HG03558 (cell line): ENCODE measurements at regions not wholly inside any gene's neighbourhood (a gene's known extent, or its start where the extent isn't known, plus 50 kb on each side); places are given as distances from the start of the nearest gene placed in this dataset.
"Not testable (repeated sequence)": the region's sequence is repeated elsewhere in the genome, so short reads cannot be mapped to it uniquely, and the experiment has no call there.

Source experiments
- ATAC-seq: cut with Tn5 transposase; IDR thresholded peaks from one replicate; pipeline ENCODE4 v1.9.1; 2021; ENCODE audit warnings: moderate number of reproducible peaks; ENCODE audit not compliant: unreplicated experiment; ENCODE audit errors: extremely low read depth

GRCh38 chr12:91261820-91262676, 79.4 kb upstream of the DCN start:
- ATAC-seq, result no peak

DNA sequence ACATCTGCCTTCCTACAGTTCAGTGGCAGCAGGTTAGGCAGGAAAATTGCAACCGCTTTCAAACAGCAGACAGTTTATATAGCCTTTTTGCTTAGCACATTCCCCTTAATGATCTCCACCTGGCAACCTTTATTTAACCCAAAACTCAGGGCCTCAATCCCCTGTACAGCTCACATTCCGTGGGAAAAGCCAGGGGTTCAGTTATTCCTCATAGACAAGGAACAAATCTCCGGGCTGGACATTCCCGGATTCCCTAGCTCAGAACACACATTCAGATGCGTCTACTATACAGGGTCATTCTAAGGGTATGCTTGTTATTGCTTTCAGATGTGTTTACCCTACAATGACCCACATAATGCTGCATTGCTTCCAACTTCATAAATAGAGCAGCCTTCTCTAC, 73.8 kb upstream of the DCN start:
- no peak for ATAC-seq

GRCh38 chr12:91252341-91252740, 69.7 kb upstream of the DCN start:
- ATAC-seq, result no peak

GRCh38 chr12:91250273-91250665, 67.7 kb upstream of the DCN start:
- ATAC-seq, result no peak

DNA sequence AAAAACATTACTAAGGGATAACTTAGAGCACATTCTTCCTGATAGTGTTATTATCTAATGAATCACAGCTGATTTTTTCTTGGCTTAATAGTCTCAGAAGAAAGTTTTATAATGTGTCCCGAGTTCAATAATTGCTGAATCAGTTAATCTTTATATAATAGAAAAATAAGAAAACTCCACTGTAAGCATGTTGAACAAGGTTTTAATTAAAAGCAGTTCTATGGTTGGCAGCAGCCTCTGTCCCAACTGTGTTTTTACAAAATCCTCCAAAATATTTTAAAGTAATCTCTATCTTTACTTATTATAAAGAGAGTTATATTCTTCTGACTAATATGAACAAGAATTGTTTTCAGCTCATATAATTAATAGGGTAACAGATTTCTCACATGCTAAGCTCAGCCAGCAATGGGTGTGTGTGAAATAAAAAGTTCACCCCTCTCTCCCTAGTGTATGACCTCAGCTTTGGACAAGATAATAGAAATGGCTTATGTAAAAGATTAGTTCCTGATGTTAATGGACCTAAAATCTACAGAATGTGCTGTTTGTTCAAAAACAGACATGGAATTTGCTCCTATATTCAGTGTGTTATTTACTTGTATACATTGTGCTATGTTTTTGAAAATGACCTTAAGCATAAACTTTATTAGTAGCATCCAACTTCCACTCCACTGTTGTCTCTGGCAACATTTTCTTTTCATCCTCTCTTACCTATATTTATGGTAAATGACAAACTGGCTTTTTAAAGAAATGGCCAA, 67.1 kb upstream of the DCN start:
- ATAC-seq, result no peak

DNA sequence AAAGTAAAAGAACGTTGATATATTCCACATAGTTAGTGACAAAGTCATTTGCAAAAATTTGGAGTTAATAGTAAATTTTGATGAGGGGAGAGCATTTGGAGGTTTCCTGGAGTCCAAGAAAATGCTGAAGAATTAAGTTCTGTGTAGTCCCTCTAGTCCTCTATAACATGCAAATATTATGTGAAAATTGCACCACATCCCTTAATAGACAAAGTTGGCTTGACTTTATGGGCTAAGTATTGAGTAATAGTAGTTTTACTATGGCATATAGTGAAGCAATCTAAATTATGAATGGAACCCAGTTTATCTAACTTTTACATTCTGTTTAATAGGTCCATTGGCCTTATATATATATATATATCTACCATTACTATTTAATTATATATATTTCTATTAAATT, 66.4 kb upstream of the DCN start:
- no peak for ATAC-seq

- not testable (repeated sequence) for ATAC-seq
These were observed 60.6 kb upstream of the DCN start for GRCh38 chr12:91243177-91243576.

DNA sequence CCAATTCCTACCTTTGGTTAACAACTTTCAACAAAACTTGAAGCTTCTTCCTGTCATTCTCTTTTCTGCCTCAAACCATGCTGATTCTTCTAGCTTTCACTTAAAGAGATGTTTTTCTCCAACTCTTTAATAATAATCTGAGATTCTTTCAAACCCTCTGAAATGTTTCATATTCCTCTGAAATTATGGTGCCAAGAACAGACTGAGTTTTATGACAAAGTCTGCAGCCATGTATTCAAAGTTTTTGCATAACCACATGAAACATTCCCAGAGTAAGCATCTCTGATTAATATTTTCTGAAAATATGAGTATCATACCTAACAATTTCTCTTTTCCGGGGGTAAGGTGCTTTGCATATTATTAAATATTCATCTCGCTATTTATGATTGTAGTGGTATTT, 59.1 kb upstream of the DCN start:
- ATAC-seq, result no peak

GRCh38 chr12:91240386-91241095, 57.9 kb upstream of the DCN start:
- ATAC-seq, result no peak

- no peak for ATAC-seq
These were observed 56.9 kb upstream of the DCN start for GRCh38 chr12:91239481-91239880.
